ENCODE measurements at regions not wholly inside any gene's neighbourhood (a gene's known extent, or its start where the extent isn't known, plus 50 kb on each side); places are given as distances from the start of the nearest gene placed in this dataset.

DNA sequence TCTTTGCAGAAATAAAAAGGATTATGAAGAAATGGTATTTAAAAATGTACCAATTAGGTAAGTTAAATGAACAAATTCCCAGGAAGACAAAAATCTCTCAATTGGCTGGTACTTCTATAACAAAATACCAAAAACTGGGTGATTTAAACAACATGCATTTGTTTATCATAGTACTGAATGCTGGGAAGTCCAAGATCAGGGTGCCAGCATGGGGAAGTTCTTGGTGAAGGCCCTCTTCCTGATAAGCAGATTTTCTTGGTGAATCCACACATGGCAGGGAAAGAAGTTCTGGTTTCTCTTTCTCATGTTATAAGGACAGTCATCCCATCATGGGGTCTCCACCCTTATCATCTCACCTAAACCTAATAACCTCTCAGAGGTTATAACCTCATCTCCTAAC is 271.6 kb upstream of the SETBP1 start:
- TF ChIP-seq, protein P1, sequence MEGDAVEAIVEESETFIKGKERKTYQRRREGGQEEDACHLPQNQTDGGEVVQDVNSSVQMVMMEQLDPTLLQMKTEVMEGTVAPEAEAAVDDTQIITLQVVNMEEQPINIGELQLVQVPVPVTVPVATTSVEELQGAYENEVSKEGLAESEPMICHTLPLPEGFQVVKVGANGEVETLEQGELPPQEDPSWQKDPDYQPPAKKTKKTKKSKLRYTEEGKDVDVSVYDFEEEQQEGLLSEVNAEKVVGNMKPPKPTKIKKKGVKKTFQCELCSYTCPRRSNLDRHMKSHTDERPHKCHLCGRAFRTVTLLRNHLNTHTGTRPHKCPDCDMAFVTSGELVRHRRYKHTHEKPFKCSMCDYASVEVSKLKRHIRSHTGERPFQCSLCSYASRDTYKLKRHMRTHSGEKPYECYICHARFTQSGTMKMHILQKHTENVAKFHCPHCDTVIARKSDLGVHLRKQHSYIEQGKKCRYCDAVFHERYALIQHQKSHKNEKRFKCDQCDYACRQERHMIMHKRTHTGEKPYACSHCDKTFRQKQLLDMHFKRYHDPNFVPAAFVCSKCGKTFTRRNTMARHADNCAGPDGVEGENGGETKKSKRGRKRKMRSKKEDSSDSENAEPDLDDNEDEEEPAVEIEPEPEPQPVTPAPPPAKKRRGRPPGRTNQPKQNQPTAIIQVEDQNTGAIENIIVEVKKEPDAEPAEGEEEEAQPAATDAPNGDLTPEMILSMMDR (IDR thresholded peaks at IDR 0.05): no peak
- peaks cover 14% of the 10 kb centered on the region for H3K4me1 Mint-ChIP-seq (ENCODE audit: low read depth)
- peaks cover 8% of the 10 kb centered on the region for H3K9me3 Mint-ChIP-seq (ENCODE audit: low read depth)
- no peak overlapping the region for H3K27ac Mint-ChIP-seq (ENCODE audit: unreplicated experiment)
- no peaks in the 10 kb centered on the region for H3K27me3 Mint-ChIP-seq (ENCODE audit: low read depth)
- no peak for DNase-seq (ENCODE audit: low spot score)
- no peak overlapping the region for H3K4me3 Mint-ChIP-seq (ENCODE audit: unreplicated experiment)
- peaks cover 1% of the 10 kb centered on the region for H3K36me3 Mint-ChIP-seq (ENCODE audit: low read depth)

- H3K27me3 Mint-ChIP-seq (ENCODE audit: low read depth): no peaks in the 10 kb centered on the region
- H3K4me3 Mint-ChIP-seq (ENCODE audit: unreplicated experiment): no peak overlapping the region
- H3K9me3 Mint-ChIP-seq (ENCODE audit: low read depth): peaks cover 8% of the 10 kb centered on the region
- peaks cover 1% of the 10 kb centered on the region for H3K36me3 Mint-ChIP-seq (ENCODE audit: low read depth)
- peaks cover 14% of the 10 kb centered on the region for H3K4me1 Mint-ChIP-seq (ENCODE audit: low read depth)
- TF ChIP-seq, protein P1 (IDR thresholded peaks at IDR 0.05): no peak
- DNase-seq (ENCODE audit: low spot score): no peak
- no peak overlapping the region for H3K27ac Mint-ChIP-seq (ENCODE audit: unreplicated experiment)
Observed at GRCh38 chr18:44409515-44409914, 271.2 kb upstream of the SETBP1 start.

GRCh38 chr18:44410740-44411139 is 269.9 kb upstream of the SETBP1 start:
- Mint-ChIP-seq H3K36me3 (ENCODE audit: low read depth) (peaks cover 1% of the 10 kb centered on the region), H3K27ac (ENCODE audit: unreplicated experiment) (no peak overlapping the region), H3K4me3 (ENCODE audit: unreplicated experiment) (no peak overlapping the region), H3K27me3 (ENCODE audit: low read depth) (no peaks in the 10 kb centered on the region), H3K9me3 (ENCODE audit: low read depth) (peaks cover 8% of the 10 kb centered on the region), H3K4me1 (ENCODE audit: low read depth) (peaks cover 14% of the 10 kb centered on the region)
- TF ChIP-seq, protein P1 (IDR thresholded peaks at IDR 0.05): no peak
- DNase-seq (ENCODE audit: low spot score): no peak

DNA sequence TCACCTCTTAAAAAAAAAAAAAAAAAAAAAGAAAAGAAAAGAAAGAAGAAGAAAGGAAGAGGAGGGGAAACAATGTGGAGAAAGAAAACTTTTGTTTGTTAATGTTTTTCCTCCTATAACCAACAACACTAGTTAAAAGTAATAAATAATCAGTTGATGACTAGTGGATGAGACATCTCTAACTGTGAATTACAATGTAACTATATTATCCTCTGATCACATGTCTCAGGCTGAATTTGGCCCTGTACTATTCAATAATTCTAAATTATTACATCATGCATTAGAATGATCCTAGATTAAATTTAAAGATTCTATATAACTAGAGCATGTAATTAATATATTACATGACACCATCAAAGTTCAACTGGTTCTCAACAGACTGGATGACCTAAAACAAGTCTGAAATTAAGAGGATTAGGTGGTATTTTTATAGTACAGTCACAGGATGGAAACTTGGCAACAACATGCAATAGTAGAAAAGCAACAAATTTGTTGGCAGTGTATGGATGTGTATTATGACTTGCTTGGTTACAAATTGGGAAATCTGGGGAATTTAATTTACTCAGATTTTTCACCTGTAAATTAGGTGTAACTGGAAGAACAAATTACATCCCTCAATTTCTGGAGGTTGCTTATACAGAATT is 269.3 kb upstream of the SETBP1 start:
- no peaks in the 10 kb centered on the region for H3K27me3 Mint-ChIP-seq (ENCODE audit: low read depth)
- H3K4me1 Mint-ChIP-seq (ENCODE audit: low read depth): peaks cover 14% of the 10 kb centered on the region
- no peak for DNase-seq (ENCODE audit: low spot score)
- peaks cover 1% of the 10 kb centered on the region for H3K36me3 Mint-ChIP-seq (ENCODE audit: low read depth)
- TF ChIP-seq, protein P1 (IDR thresholded peaks at IDR 0.05): no peak
- H3K27ac Mint-ChIP-seq (ENCODE audit: unreplicated experiment): peak overlapping the region; percentile 80
- H3K9me3 Mint-ChIP-seq (ENCODE audit: low read depth): peaks cover 5% of the 10 kb centered on the region
- H3K4me3 Mint-ChIP-seq (ENCODE audit: unreplicated experiment): no peak overlapping the region

- peak overlapping the region; percentile 80 for H3K27ac Mint-ChIP-seq (ENCODE audit: unreplicated experiment)
- H3K27me3 Mint-ChIP-seq (ENCODE audit: low read depth): no peaks in the 10 kb centered on the region
- H3K9me3 Mint-ChIP-seq (ENCODE audit: low read depth): no peaks in the 10 kb centered on the region
- no peak for DNase-seq (ENCODE audit: low spot score)
- H3K36me3 Mint-ChIP-seq (ENCODE audit: low read depth): no peaks in the 10 kb centered on the region
- H3K4me3 Mint-ChIP-seq (ENCODE audit: unreplicated experiment): no peak overlapping the region
- TF ChIP-seq, protein P1 (IDR thresholded peaks at IDR 0.05): no peak
- peaks cover 14% of the 10 kb centered on the region for H3K4me1 Mint-ChIP-seq (ENCODE audit: low read depth)
Observed at GRCh38 chr18:44411976-44412375, 268.7 kb upstream of the SETBP1 start.

Data from chondrocyte (in vitro differentiated cells).